ENCODE measurements at regions not wholly inside any gene's neighbourhood (a gene's known extent, or its start where the extent isn't known, plus 50 kb on each side); places are given as distances from the start of the nearest gene placed in this dataset.
"Not testable (repeated sequence)": the region's sequence is repeated elsewhere in the genome, so short reads cannot be mapped to it uniquely, and the experiment has no call there.

- H3K27me3 Mint-ChIP-seq; H3K36me3 Mint-ChIP-seq; DNase-seq; ATAC-seq (ENCODE audit: low read depth); H3K27ac Mint-ChIP-seq; H3K9me3 Mint-ChIP-seq; POLR2A ChIA-PET; H3K4me3 Mint-ChIP-seq: not testable (repeated sequence)
- peaks cover 11% of the 10 kb centered on the region for H3K4me1 Mint-ChIP-seq
Measured at GRCh38 chr3:31101285-31101684, 206.8 kb upstream of the GADL1 start.

DNA sequence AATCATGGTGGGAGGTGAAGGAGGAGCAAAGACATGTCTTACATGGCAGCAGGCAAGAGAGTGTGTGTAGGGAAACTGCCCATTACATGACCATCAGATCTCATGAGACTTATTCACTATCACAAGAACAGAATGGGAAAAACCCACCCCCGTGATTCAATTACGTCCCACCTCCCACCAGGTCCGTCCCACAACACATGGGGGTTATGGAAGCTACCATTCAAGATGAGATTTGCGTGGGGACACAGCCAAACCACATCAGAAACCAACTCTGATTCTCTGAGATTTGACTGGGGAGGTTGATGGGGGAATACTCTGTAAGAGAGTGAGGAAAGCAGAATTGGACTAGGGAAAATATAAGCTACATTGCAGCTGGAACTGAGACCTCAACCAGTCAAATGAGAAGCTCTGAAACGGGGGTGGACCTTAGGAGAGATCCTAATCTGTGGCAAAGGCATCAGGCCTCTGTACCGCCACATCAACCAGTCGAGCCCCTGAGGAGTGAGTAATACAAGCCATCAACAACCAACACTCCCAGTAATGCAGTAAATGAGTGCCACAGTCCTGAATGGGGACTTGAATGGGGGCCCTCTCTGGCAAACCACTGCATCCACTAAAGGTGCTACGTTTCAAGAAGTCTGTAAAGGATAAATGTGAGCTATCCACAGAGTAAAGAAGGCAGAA is 207.9 kb upstream of the GADL1 start:
- Mint-ChIP-seq H3K9me3 (peaks cover 4% of the 10 kb centered on the region), H3K4me3 (no peak overlapping the region), H3K27me3 (no peaks in the 10 kb centered on the region), H3K4me1 (peaks cover 7% of the 10 kb centered on the region), H3K36me3 (peaks cover under 1% of the 10 kb centered on the region), H3K27ac (no peak overlapping the region)
- no peak for DNase-seq
- ATAC-seq (ENCODE audit: low read depth), result no peak
- POLR2A ChIA-PET, result no interaction called here

- H3K36me3 Mint-ChIP-seq, result no peaks in the 10 kb centered on the region
- peaks cover 5% of the 10 kb centered on the region for H3K9me3 Mint-ChIP-seq
- peaks cover 6% of the 10 kb centered on the region for H3K4me1 Mint-ChIP-seq
- H3K4me3 Mint-ChIP-seq, result no peak overlapping the region
- POLR2A ChIA-PET, result no interaction called here
- DNase-seq (no peak), ATAC-seq (ENCODE audit: low read depth) (no peak)
- H3K27ac Mint-ChIP-seq, result no peak overlapping the region
- H3K27me3 Mint-ChIP-seq, result no peaks in the 10 kb centered on the region
Measured at GRCh38 chr3:31103181-31103580, 208.7 kb upstream of the GADL1 start.

GRCh38 chr3:31103623-31104180 is 209.2 kb upstream of the GADL1 start:
- Mint-ChIP-seq H3K27ac (no peak overlapping the region), H3K4me3 (no peak overlapping the region), H3K9me3 (peaks cover 6% of the 10 kb centered on the region), H3K4me1 (peaks cover 6% of the 10 kb centered on the region), H3K36me3 (peaks cover 1% of the 10 kb centered on the region), H3K27me3 (no peaks in the 10 kb centered on the region)
- no peak for ATAC-seq (ENCODE audit: low read depth)
- POLR2A ChIA-PET, result no interaction called here
- no peak for DNase-seq

DNA sequence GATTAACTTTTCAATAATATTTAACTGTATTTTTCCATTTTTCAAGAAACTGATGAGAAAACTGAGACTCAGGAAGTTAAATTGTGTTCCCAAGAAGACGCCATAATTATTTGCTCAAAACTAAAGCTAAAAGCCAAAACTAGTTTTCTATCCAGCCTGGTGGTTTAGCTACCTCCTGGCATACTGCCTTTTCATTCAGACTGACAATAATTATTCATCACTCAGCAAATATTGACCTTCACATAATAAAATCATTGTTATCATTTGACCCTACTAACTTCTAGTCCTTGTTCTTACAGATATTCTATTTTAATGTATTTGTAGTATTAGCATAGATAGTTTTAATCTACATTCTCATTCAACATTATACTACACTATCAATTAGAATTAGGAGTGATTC is 210.6 kb upstream of the GADL1 start:
- Mint-ChIP-seq H3K27me3 (no peaks in the 10 kb centered on the region), H3K4me3 (no peak overlapping the region), H3K27ac (no peak overlapping the region), H3K9me3 (peaks cover 8% of the 10 kb centered on the region), H3K4me1 (peaks cover 6% of the 10 kb centered on the region), H3K36me3 (peaks cover 1% of the 10 kb centered on the region)
- DNase-seq, result no peak
- POLR2A ChIA-PET, result no interaction called here
- ATAC-seq (ENCODE audit: low read depth), result no peak

DNA sequence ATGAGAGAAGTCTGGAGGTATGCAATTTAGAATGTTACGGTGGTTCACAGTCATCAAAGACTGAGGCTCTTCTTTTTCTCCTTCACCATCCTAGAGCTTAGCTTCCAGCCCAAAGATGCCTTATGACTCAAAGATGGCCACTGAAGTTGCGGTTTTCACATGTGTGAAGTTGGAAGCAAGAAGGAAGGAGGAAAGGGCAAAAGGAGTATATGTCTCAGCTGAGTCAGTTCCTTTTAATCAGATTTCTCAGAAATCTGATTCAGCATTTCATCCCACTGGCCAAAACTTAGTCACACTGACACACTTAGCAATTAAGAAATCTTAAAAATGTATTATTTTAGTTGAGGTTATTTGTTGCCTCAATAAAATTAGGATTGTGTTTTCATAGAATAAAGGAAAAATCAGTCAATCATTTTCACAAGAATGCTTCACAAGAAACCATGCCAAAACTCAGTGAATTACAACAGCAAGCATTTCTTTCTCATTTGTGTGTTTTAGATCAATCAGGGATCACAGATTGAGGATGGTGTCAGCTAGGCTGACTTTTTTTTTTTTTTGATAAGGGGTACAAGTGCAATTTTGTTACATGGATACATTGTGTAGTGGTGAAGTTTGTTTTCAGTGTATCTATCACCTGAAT is 211.1 kb upstream of the GADL1 start:
- POLR2A ChIA-PET, result no interaction called here
- H3K36me3 Mint-ChIP-seq, result peaks cover 1% of the 10 kb centered on the region
- ATAC-seq (ENCODE audit: low read depth), result no peak

GRCh38 chr3:31106204-31106603 is 211.7 kb upstream of the GADL1 start:
- no peaks in the 10 kb centered on the region for H3K27me3 Mint-ChIP-seq
- no peak overlapping the region for H3K4me3 Mint-ChIP-seq
- POLR2A ChIA-PET, result no interaction called here
- DNase-seq (no peak), ATAC-seq (ENCODE audit: low read depth) (no peak)
- H3K36me3 Mint-ChIP-seq, result peaks cover 1% of the 10 kb centered on the region
- peaks cover 8% of the 10 kb centered on the region for H3K9me3 Mint-ChIP-seq
- H3K27ac Mint-ChIP-seq, result no peak overlapping the region
- H3K4me1 Mint-ChIP-seq, result peaks cover 6% of the 10 kb centered on the region

More for the DNA sequence above, 211.1 kb upstream of the GADL1 start:
- Mint-ChIP-seq H3K4me1 (peaks cover 6% of the 10 kb centered on the region), H3K27ac (no peak overlapping the region), H3K27me3 (no peaks in the 10 kb centered on the region), H3K9me3 (peaks cover 8% of the 10 kb centered on the region), H3K4me3 (no peak overlapping the region)
- DNase-seq, result no peak

GRCh38 chr3:31106912-31107311 is 212.5 kb upstream of the GADL1 start:
- H3K4me1 Mint-ChIP-seq, result peaks cover 6% of the 10 kb centered on the region
- POLR2A ChIA-PET, result no interaction called here
- no peaks in the 10 kb centered on the region for H3K27me3 Mint-ChIP-seq
- DNase-seq, result no peak
- no peak for ATAC-seq (ENCODE audit: low read depth)
- no peak overlapping the region for H3K27ac Mint-ChIP-seq
- peaks cover 1% of the 10 kb centered on the region for H3K36me3 Mint-ChIP-seq
- peaks cover 7% of the 10 kb centered on the region for H3K9me3 Mint-ChIP-seq
- H3K4me3 Mint-ChIP-seq, result no peak overlapping the region

DNA sequence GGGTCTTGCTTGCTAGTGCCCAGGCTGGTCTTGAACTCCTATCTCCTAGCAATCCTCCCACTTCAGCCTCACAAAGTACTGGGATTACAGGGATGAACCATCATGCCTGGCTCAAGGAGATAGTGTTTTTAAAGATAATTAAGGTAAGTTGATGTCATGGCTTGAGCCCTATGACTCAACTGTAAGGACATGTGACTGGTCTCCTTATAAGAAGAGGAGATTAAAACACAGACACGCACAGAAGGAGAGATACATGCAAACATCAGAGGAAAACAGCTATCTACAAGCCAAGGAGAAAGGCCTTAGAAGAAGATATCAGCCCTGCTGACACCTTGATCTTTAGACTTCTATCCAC is 220.4 kb upstream of the GADL1 start:
- H3K36me3 Mint-ChIP-seq, result no peaks in the 10 kb centered on the region
- H3K4me1 Mint-ChIP-seq, result no peaks in the 10 kb centered on the region
- ATAC-seq (ENCODE audit: low read depth), result no peak
- no peak overlapping the region for H3K27ac Mint-ChIP-seq
- peaks cover 10% of the 10 kb centered on the region for H3K9me3 Mint-ChIP-seq
- POLR2A ChIA-PET, result no interaction called here
- H3K27me3 Mint-ChIP-seq, result no peaks in the 10 kb centered on the region
- no peak overlapping the region for H3K4me3 Mint-ChIP-seq
- DNase-seq, result no peak

- DNase-seq; H3K36me3 Mint-ChIP-seq; H3K27me3 Mint-ChIP-seq; H3K4me1 Mint-ChIP-seq; ATAC-seq (ENCODE audit: low read depth); H3K27ac Mint-ChIP-seq; H3K4me3 Mint-ChIP-seq; POLR2A ChIA-PET: not testable (repeated sequence)
- H3K9me3 Mint-ChIP-seq, result peaks cover 10% of the 10 kb centered on the region
Measured at GRCh38 chr3:31115531-31115930, 221.1 kb upstream of the GADL1 start.

DNA sequence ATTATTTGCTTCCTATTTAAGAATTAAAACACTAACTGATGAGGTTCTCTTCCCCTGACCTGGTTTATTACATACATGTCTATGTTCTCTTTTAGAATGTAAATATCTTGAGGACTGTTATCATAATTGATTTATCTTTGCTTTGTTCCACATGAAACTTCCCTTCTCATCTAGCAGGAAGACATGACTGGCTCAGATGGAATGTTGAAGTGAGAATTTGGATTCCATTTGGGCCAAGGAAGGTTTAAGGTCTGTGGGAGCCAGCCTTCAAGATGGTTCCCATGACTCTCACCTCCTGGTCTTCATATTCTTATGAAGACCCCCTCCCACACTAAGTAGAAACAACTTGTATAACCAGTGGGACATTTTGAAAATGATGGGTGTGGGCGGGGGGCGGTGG is 222.2 kb upstream of the GADL1 start:
- DNase-seq, result no peak
- Mint-ChIP-seq H3K4me1 (no peaks in the 10 kb centered on the region), H3K4me3 (no peak overlapping the region), H3K9me3 (peaks cover 10% of the 10 kb centered on the region), H3K27ac (no peak overlapping the region), H3K36me3 (no peaks in the 10 kb centered on the region), H3K27me3 (no peaks in the 10 kb centered on the region)
- ATAC-seq (ENCODE audit: low read depth), result no peak
- POLR2A ChIA-PET, result no interaction called here

GRCh38 chr3:31117854-31118253 is 223.4 kb upstream of the GADL1 start:
- H3K9me3 Mint-ChIP-seq, result peaks cover 7% of the 10 kb centered on the region
- no peaks in the 10 kb centered on the region for H3K27me3 Mint-ChIP-seq
- ATAC-seq (ENCODE audit: low read depth), result no peak
- H3K4me3 Mint-ChIP-seq, result no peak overlapping the region
- H3K27ac Mint-ChIP-seq, result no peak overlapping the region
- POLR2A ChIA-PET, result no interaction called here
- DNase-seq, result no peak
- H3K4me1 Mint-ChIP-seq, result no peaks in the 10 kb centered on the region
- no peaks in the 10 kb centered on the region for H3K36me3 Mint-ChIP-seq

DNA sequence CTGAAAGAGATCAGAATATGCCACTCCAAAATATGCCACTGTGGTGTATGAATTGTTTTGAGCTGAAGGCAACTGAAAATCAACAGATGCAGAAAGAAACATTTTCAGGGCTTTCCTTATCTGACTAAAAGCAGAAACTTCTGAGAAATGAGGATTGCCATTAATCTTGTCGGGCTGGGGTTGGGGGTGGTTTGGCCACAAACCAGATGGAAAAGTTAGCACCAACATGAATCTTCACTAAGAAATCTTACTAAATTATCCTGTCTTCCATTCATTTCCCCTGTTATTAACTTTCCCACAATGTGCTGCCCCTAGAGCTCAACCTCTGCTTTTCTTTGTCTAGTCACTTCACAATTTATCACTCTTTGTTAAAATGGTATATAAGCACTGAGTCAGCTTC is 229.9 kb upstream of the GADL1 start:
- POLR2A ChIA-PET, result no interaction called here
- peaks cover 5% of the 10 kb centered on the region for H3K36me3 Mint-ChIP-seq
- no peak overlapping the region for H3K4me3 Mint-ChIP-seq
- ATAC-seq (ENCODE audit: low read depth), result no peak
- DNase-seq, result no peak
- no peaks in the 10 kb centered on the region for H3K4me1 Mint-ChIP-seq
- peaks cover 12% of the 10 kb centered on the region for H3K9me3 Mint-ChIP-seq
- no peaks in the 10 kb centered on the region for H3K27me3 Mint-ChIP-seq
- no peak overlapping the region for H3K27ac Mint-ChIP-seq

- ATAC-seq (ENCODE audit: low read depth), result no peak
- peaks cover 5% of the 10 kb centered on the region for H3K36me3 Mint-ChIP-seq
- H3K4me3 Mint-ChIP-seq, result no peak overlapping the region
- no peaks in the 10 kb centered on the region for H3K27me3 Mint-ChIP-seq
- POLR2A ChIA-PET, result no interaction called here
- H3K9me3 Mint-ChIP-seq, result peaks cover 10% of the 10 kb centered on the region
- DNase-seq, result no peak
- no peak overlapping the region for H3K27ac Mint-ChIP-seq
- H3K4me1 Mint-ChIP-seq, result no peaks in the 10 kb centered on the region
Measured at GRCh38 chr3:31125413-31126020, 231.1 kb upstream of the GADL1 start.
